Astrocyte (in vitro differentiated cells and primary cell): ENCODE measurements at regions not wholly inside any gene's neighbourhood (a gene's known extent, or its start where the extent isn't known, plus 50 kb on each side); places are given as distances from the start of the nearest gene placed in this dataset.
"Not testable (repeated sequence)": the region's sequence is repeated elsewhere in the genome, so short reads cannot be mapped to it uniquely, and the experiment has no call there.

Source experiments
- DNase-seq: peaks from one replicate; pipeline ENCODE4 v3.0.0-alpha.2; 2010; ENCODE audit warnings: low read depth
- FAIRE-seq: peaks from 2 replicates; lab custom pipeline; 2011; peaks lifted over from hg19 to GRCh38; lab: Jason Lieb, UNC
- H2AFZ ChIP-seq: 2 replicates; pipeline ENCODE4 v1.6.0; 2012; ENCODE audit warnings: low read depth, low read length, inconsistent platforms
- H3K27ac ChIP-seq: 2 replicates; pipeline ENCODE4 v1.5.1; 2011; ENCODE audit warnings: low read depth, low read length, inconsistent platforms
- H3K27me3 ChIP-seq: 2 replicates; pipeline ENCODE4 v1.6.0; 2011; ENCODE audit warnings: low read length, inconsistent platforms; ENCODE audit not compliant: insufficient read depth
- H3K36me3 ChIP-seq: 2 replicates; pipeline ENCODE4 v1.5.1; 2011; ENCODE audit warnings: low read length, inconsistent platforms; ENCODE audit not compliant: insufficient read depth
- H3K4me1 ChIP-seq: 2 replicates; pipeline ENCODE4 v1.5.1; 2011; ENCODE audit warnings: low read length, inconsistent platforms; ENCODE audit not compliant: insufficient read depth
- H3K4me2 ChIP-seq: 2 replicates; pipeline ENCODE4 v1.6.0; 2012; ENCODE audit warnings: low read length, inconsistent platforms
- H3K4me3 ChIP-seq: 2 replicates; pipeline ENCODE4 v1.5.1; 2011; ENCODE audit warnings: low read depth, mild to moderate bottlenecking, low read length, inconsistent platforms; ENCODE audit not compliant: insufficient read depth
- H3K79me2 ChIP-seq: 2 replicates; pipeline ENCODE4 v1.6.0; 2012; ENCODE audit warnings: mild to moderate bottlenecking, low read length, inconsistent platforms; ENCODE audit not compliant: insufficient read depth
- H3K9ac ChIP-seq: 2 replicates; pipeline ENCODE4 v1.6.0; 2012; ENCODE audit warnings: mild to moderate bottlenecking, low read length, inconsistent platforms
- H3K9me3 ChIP-seq: 2 replicates; pipeline ENCODE4 v1.5.1; 2012; ENCODE audit warnings: low read depth, mild to moderate bottlenecking, low read length, inconsistent platforms; ENCODE audit not compliant: insufficient read depth
- H4K20me1 ChIP-seq: 2 replicates; pipeline ENCODE4 v1.6.0; 2012; ENCODE audit warnings: low read length, inconsistent platforms; ENCODE audit not compliant: insufficient read depth
- H3K27ac Mint-ChIP-seq: one replicate; pipeline ENCODE4 v1.8.0; 2021; ENCODE audit warnings: mild to moderate bottlenecking, mixed read lengths; ENCODE audit not compliant: unreplicated experiment
- H3K27me3 Mint-ChIP-seq: one replicate; pipeline ENCODE4 v1.8.0; 2021; ENCODE audit warnings: low read depth, mixed read lengths; ENCODE audit not compliant: unreplicated experiment
- H3K36me3 Mint-ChIP-seq: one replicate; pipeline ENCODE4 v1.8.0; 2021; ENCODE audit warnings: low read depth, mixed read lengths; ENCODE audit not compliant: unreplicated experiment
- H3K4me1 Mint-ChIP-seq: one replicate; pipeline ENCODE4 v1.8.0; 2021; ENCODE audit warnings: low read depth, mixed read lengths; ENCODE audit not compliant: unreplicated experiment
- H3K4me3 Mint-ChIP-seq: one replicate; pipeline ENCODE4 v1.8.0; 2021; ENCODE audit warnings: mild to moderate bottlenecking, moderate library complexity, mixed read lengths; ENCODE audit not compliant: unreplicated experiment
- H3K9me3 Mint-ChIP-seq: one replicate; pipeline ENCODE4 v1.8.0; 2021; ENCODE audit warnings: mild to moderate bottlenecking, mixed read lengths; ENCODE audit not compliant: unreplicated experiment
- CTCF ChIP-seq: IDR thresholded peaks from 2 replicates; pipeline ENCODE4 v1.5.1; 2011; ENCODE audit warnings: low read depth, mild to moderate bottlenecking, inconsistent platforms, low read length, moderate library complexity; ENCODE audit not compliant: insufficient read depth
- EZH2 ChIP-seq: IDR thresholded peaks from 2 replicates; pipeline ENCODE4 v1.6.1; 2012; ENCODE audit warnings: mild to moderate bottlenecking, low read length, inconsistent platforms; ENCODE audit not compliant: insufficient read depth

- H3K9me3 ChIP-seq: peaks cover 9% of the 10 kb centered on the region
- DNase-seq: no peak
- no peak overlapping the region for H3K4me3 ChIP-seq
- Mint-ChIP-seq H3K4me1 (no peaks in the 10 kb centered on the region), H3K27me3 (no peaks in the 10 kb centered on the region), H3K9me3 (peaks cover 17% of the 10 kb centered on the region), H3K36me3 (peaks cover 3% of the 10 kb centered on the region), H3K4me3 (no peak overlapping the region), H3K27ac (no peak overlapping the region)
- FAIRE-seq: no peak
- H3K27ac ChIP-seq: no peak overlapping the region
- no peaks in the 10 kb centered on the region for H4K20me1 ChIP-seq
- no peaks in the 10 kb centered on the region for H3K4me1 ChIP-seq
- H3K27me3 ChIP-seq: no peaks in the 10 kb centered on the region
- TF ChIP-seq CTCF (no peak), EZH2 (no peak)
- H3K9ac ChIP-seq: no peak overlapping the region
- no peak overlapping the region for H2AFZ ChIP-seq
- no peak overlapping the region for H3K4me2 ChIP-seq
- H3K36me3 ChIP-seq: no peaks in the 10 kb centered on the region
- no peaks in the 10 kb centered on the region for H3K79me2 ChIP-seq
Observed at GRCh38 chr6:121630716-121631115, 195.3 kb downstream of the GJA1 start.

- H3K4me2 ChIP-seq, FAIRE-seq: not testable (repeated sequence)
Observed at GRCh38 chr6:121631752-121632151, 196.3 kb downstream of the GJA1 start.

GRCh38 chr6:121633309-121633708 lies 197.9 kb downstream of the GJA1 start:
- H3K4me2 ChIP-seq: no peak overlapping the region
- no peaks in the 10 kb centered on the region for H4K20me1 ChIP-seq
- no peaks in the 10 kb centered on the region for H3K27me3 Mint-ChIP-seq
- H3K9ac ChIP-seq: no peak overlapping the region
- no peaks in the 10 kb centered on the region for H3K4me1 Mint-ChIP-seq
- no peaks in the 10 kb centered on the region for H3K27me3 ChIP-seq
- peaks cover 4% of the 10 kb centered on the region for H3K36me3 Mint-ChIP-seq
- TF ChIP-seq EZH2: no peak
- no peak for TF ChIP-seq CTCF
- peaks cover 13% of the 10 kb centered on the region for H3K9me3 ChIP-seq
- peaks cover 26% of the 10 kb centered on the region for H3K9me3 Mint-ChIP-seq
- no peaks in the 10 kb centered on the region for H3K79me2 ChIP-seq
- no peak overlapping the region for H3K27ac ChIP-seq
- no peak overlapping the region for H3K4me3 Mint-ChIP-seq
- H3K27ac Mint-ChIP-seq: no peak overlapping the region
- DNase-seq (no peak), FAIRE-seq (peak; percentile 50)
- no peak overlapping the region for H2AFZ ChIP-seq
- no peak overlapping the region for H3K4me3 ChIP-seq
- no peaks in the 10 kb centered on the region for H3K4me1 ChIP-seq
- no peaks in the 10 kb centered on the region for H3K36me3 ChIP-seq

More at GRCh38 chr6:121631752-121632151, 196.3 kb downstream of the GJA1 start:
- H3K36me3 ChIP-seq, H3K4me3 ChIP-seq, H2AFZ ChIP-seq, H4K20me1 ChIP-seq, H3K4me1 Mint-ChIP-seq, H3K36me3 Mint-ChIP-seq, DNase-seq, H3K4me3 Mint-ChIP-seq, H3K27ac Mint-ChIP-seq, H3K9ac ChIP-seq, H3K27ac ChIP-seq, H3K79me2 ChIP-seq, H3K27me3 ChIP-seq, H3K4me1 ChIP-seq, H3K27me3 Mint-ChIP-seq: not testable (repeated sequence)
- peaks cover 23% of the 10 kb centered on the region for H3K9me3 Mint-ChIP-seq
- peaks cover 13% of the 10 kb centered on the region for H3K9me3 ChIP-seq

- not testable (repeated sequence) for H3K4me1 Mint-ChIP-seq, H3K4me3 Mint-ChIP-seq, DNase-seq, H3K27ac ChIP-seq, H3K9ac ChIP-seq, H3K4me3 ChIP-seq, H3K27me3 ChIP-seq, H3K4me2 ChIP-seq, H3K27me3 Mint-ChIP-seq, H2AFZ ChIP-seq, H3K36me3 ChIP-seq, H3K4me1 ChIP-seq, H3K27ac Mint-ChIP-seq, FAIRE-seq, H3K36me3 Mint-ChIP-seq, H3K79me2 ChIP-seq, H4K20me1 ChIP-seq
- H3K9me3 Mint-ChIP-seq: peaks cover 26% of the 10 kb centered on the region
- peaks cover 13% of the 10 kb centered on the region for H3K9me3 ChIP-seq
Observed at GRCh38 chr6:121634586-121634985, 199.1 kb downstream of the GJA1 start.
